SK-N-SH (cell line): ENCODE measurements at regions not wholly inside any gene's neighbourhood (a gene's known extent, or its start where the extent isn't known, plus 50 kb on each side); places are given as distances from the start of the nearest gene placed in this dataset.

Experiments
- CTCF ChIP-seq: fragments of 200-600 bp; sonication (generic); IDR thresholded peaks from 2 replicates; pipeline ENCODE4 v1.6.1; 2017; ENCODE audit warnings: antibody characterized with exemption, mild to moderate bottlenecking, moderate library complexity
- EP300 ChIP-seq, 2 experiments: IDR thresholded peaks; 2 replicates each; pipeline versions ENCODE4 v1.4.0 to v1.6.1; 2012; ENCODE audit warnings: borderline replicate concordance in 1 of 2, low read depth in 1 of 2, low read length in 1 of 2
- EZH2phosphoT487 ChIP-seq: fragments of 200-600 bp; sonication (generic); IDR thresholded peaks from 2 replicates; pipeline ENCODE4 v1.6.1; 2017; ENCODE audit warnings: low read depth, mixed run types, mild to moderate bottlenecking, antibody characterized with exemption, moderate library complexity, borderline replicate concordance
- FOSL2 ChIP-seq: IDR thresholded peaks from 2 replicates; pipeline ENCODE4 v1.4.0; 2012; ENCODE audit warnings: low read depth, mild to moderate bottlenecking, moderate library complexity, borderline replicate concordance
- FOXM1 ChIP-seq: IDR thresholded peaks from 2 replicates; pipeline ENCODE4 v1.4.0; 2012; ENCODE audit warnings: low read depth, mild to moderate bottlenecking
- POLR2AphosphoS5 ChIP-seq: IDR thresholded peaks from 2 replicates; pipeline ENCODE4 v1.6.1; 2012; ENCODE audit warnings: low read depth, low read length
- RAD21 ChIP-seq: IDR thresholded peaks from 2 replicates; pipeline ENCODE4 v1.6.1; 2012; ENCODE audit warnings: mild to moderate bottlenecking, low read length
- YY1 ChIP-seq: IDR thresholded peaks from 2 replicates; pipeline ENCODE4 v1.4.0; 2012; ENCODE audit warnings: low read depth, mild to moderate bottlenecking
- TF ChIP-seq, protein P1 (sequence below): IDR thresholded peaks from 2 replicates; pipeline ENCODE4 v1.6.1; 2012; ENCODE audit warnings: mild to moderate bottlenecking, low read depth, low read length, moderate library complexity

DNA sequence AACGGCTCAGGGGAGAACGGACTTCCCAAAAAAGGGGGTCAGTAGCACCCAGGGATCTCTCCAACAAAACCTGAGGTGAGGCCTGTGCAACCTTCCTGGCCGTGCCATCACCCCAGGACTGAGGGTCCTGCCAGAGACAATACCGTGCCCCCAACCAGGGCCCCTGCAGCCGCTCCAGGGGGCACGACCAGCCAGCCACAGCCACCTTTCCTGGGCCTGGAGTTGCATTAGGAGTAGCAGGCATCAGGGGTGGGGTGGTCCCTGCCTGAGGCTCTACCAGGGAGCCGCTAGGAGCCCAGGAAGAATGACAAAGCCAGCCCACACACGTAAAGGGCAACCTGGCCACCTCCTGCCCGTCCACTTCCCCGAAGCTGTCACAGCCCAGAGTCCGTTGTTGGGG lies 137.8 kb downstream of the BRD1 start:
- TF ChIP-seq EZH2phosphoT487 (no peak), CTCF (no peak), EP300 (IDR thresholded peaks at IDR 0.05; ENCODE audit: borderline replicate concordance in 1 of 2, low read depth in 1 of 2, low read length in 1 of 2) (no peak), FOXM1 (no peak), POLR2AphosphoS5 (no peak), RAD21 (no peak), FOSL2 (no peak), YY1 (no peak)
- TF ChIP-seq, protein P1, sequence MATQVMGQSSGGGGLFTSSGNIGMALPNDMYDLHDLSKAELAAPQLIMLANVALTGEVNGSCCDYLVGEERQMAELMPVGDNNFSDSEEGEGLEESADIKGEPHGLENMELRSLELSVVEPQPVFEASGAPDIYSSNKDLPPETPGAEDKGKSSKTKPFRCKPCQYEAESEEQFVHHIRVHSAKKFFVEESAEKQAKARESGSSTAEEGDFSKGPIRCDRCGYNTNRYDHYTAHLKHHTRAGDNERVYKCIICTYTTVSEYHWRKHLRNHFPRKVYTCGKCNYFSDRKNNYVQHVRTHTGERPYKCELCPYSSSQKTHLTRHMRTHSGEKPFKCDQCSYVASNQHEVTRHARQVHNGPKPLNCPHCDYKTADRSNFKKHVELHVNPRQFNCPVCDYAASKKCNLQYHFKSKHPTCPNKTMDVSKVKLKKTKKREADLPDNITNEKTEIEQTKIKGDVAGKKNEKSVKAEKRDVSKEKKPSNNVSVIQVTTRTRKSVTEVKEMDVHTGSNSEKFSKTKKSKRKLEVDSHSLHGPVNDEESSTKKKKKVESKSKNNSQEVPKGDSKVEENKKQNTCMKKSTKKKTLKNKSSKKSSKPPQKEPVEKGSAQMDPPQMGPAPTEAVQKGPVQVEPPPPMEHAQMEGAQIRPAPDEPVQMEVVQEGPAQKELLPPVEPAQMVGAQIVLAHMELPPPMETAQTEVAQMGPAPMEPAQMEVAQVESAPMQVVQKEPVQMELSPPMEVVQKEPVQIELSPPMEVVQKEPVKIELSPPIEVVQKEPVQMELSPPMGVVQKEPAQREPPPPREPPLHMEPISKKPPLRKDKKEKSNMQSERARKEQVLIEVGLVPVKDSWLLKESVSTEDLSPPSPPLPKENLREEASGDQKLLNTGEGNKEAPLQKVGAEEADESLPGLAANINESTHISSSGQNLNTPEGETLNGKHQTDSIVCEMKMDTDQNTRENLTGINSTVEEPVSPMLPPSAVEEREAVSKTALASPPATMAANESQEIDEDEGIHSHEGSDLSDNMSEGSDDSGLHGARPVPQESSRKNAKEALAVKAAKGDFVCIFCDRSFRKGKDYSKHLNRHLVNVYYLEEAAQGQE = no peak
